GM21737 (cell line): ENCODE measurements at regions not wholly inside any gene's neighbourhood (a gene's known extent, or its start where the extent isn't known, plus 50 kb on each side); places are given as distances from the start of the nearest gene placed in this dataset.

Source experiments
- ATAC-seq: cut with Tn5 transposase; IDR thresholded peaks from one replicate; pipeline ENCODE4 v1.9.1; 2021; ENCODE audit warnings: mild to moderate bottlenecking, moderate library complexity; ENCODE audit not compliant: unreplicated experiment

- ATAC-seq: no peak
These were observed 90.2 kb downstream of the KCTD12 start for GRCh38 chr13:76795701-76796695.

- no peak for ATAC-seq
These were observed 93.4 kb downstream of the KCTD12 start for GRCh38 chr13:76792731-76793347.

GRCh38 chr13:76790980-76791819, 95.0 kb downstream of the KCTD12 start:
- no peak for ATAC-seq

GRCh38 chr13:76790526-76790925, 95.7 kb downstream of the KCTD12 start:
- ATAC-seq: no peak

- no peak for ATAC-seq
These were observed 102.4 kb downstream of the KCTD12 start for GRCh38 chr13:76783798-76784197.

- ATAC-seq: no peak
These were observed 107.4 kb downstream of the KCTD12 start for GRCh38 chr13:76778853-76779252.

GRCh38 chr13:76777096-76777495, 109.1 kb downstream of the KCTD12 start:
- ATAC-seq: no peak

- no peak for ATAC-seq
These were observed 111.0 kb downstream of the KCTD12 start for GRCh38 chr13:76775088-76775740.

GRCh38 chr13:76773448-76774094, 112.6 kb downstream of the KCTD12 start:
- ATAC-seq: no peak

- ATAC-seq: no peak
These were observed 114.0 kb downstream of the KCTD12 start for GRCh38 chr13:76772241-76772640.

- ATAC-seq: no peak
These were observed 116.9 kb downstream of the KCTD12 start for GRCh38 chr13:76769271-76769791.

- ATAC-seq: no peak
These were observed 117.8 kb downstream of the KCTD12 start for GRCh38 chr13:76768384-76768783.

- ATAC-seq: no peak
These were observed 121.3 kb downstream of the KCTD12 start for GRCh38 chr13:76764916-76765315.

GRCh38 chr13:76764429-76764828, 121.8 kb downstream of the KCTD12 start:
- ATAC-seq: no peak

- no peak for ATAC-seq
These were observed 123.5 kb downstream of the KCTD12 start for GRCh38 chr13:76762721-76763120.

- no peak for ATAC-seq
These were observed 126.3 kb downstream of the KCTD12 start for GRCh38 chr13:76759877-76760276.

- no peak for ATAC-seq
These were observed 127.5 kb downstream of the KCTD12 start for GRCh38 chr13:76758738-76759137.

GRCh38 chr13:76758257-76758656, 127.9 kb downstream of the KCTD12 start:
- no peak for ATAC-seq

- no peak for ATAC-seq
These were observed 129.8 kb downstream of the KCTD12 start for GRCh38 chr13:76756451-76756850.

- no peak for ATAC-seq
These were observed 131.8 kb downstream of the KCTD12 start for GRCh38 chr13:76754414-76754813.
